HEK293 (cell line): ENCODE measurements at regions not wholly inside any gene's neighbourhood (a gene's known extent, or its start where the extent isn't known, plus 50 kb on each side); places are given as distances from the start of the nearest gene placed in this dataset.

Experiments
- EGR2 ChIP-seq: fragments of 450-650 bp; formaldehyde crosslinking; IDR thresholded peaks from 2 replicates; pipeline ENCODE4 v1.5.1; 2016; ENCODE audit warnings: low read depth, missing biosample characterization, missing genetic modification characterization
- IKZF3 ChIP-seq: fragments of 450-650 bp; IDR thresholded peaks from 2 replicates; pipeline ENCODE4 v1.5.0; 2018; ENCODE audit warnings: missing biosample characterization, mild to moderate bottlenecking, missing genetic modification characterization, moderate library complexity
- KLF17 ChIP-seq: fragments of 450-650 bp; formaldehyde crosslinking; IDR thresholded peaks from 2 replicates; pipeline ENCODE4 v1.5.1; 2016; ENCODE audit warnings: missing biosample characterization, missing genetic modification characterization
- OSR2 ChIP-seq: fragments of 450-650 bp; formaldehyde crosslinking; IDR thresholded peaks from 2 replicates; pipeline ENCODE4 v1.5.1; 2016; ENCODE audit warnings: missing biosample characterization, missing genetic modification characterization
- SP2 ChIP-seq: fragments of 450-650 bp; formaldehyde crosslinking; IDR thresholded peaks from 2 replicates; pipeline ENCODE4 v1.5.1; 2016; ENCODE audit warnings: missing biosample characterization, missing genetic modification characterization
- SP7 ChIP-seq: fragments of 450-650 bp; formaldehyde crosslinking; IDR thresholded peaks from 2 replicates; pipeline ENCODE4 v1.5.1; 2016; ENCODE audit warnings: missing biosample characterization, missing genetic modification characterization
- ZBTB17 ChIP-seq: fragments of 450-650 bp; formaldehyde crosslinking; IDR thresholded peaks from 2 replicates; pipeline ENCODE4 v1.5.1; 2016; ENCODE audit warnings: missing biosample characterization, missing genetic modification characterization
- ZBTB20 ChIP-seq: fragments of 450-650 bp; formaldehyde crosslinking; IDR thresholded peaks from 2 replicates; pipeline ENCODE4 v1.5.1; 2016; ENCODE audit warnings: missing biosample characterization, missing genetic modification characterization
- ZBTB21 ChIP-seq: fragments of 450-650 bp; formaldehyde crosslinking; IDR thresholded peaks from 2 replicates; pipeline ENCODE4 v1.5.1; 2017; ENCODE audit warnings: missing biosample characterization, missing genetic modification characterization
- ZEB2 ChIP-seq: fragments of 450-650 bp; formaldehyde crosslinking; IDR thresholded peaks from 2 replicates; pipeline ENCODE4 v1.5.1; 2016; ENCODE audit warnings: missing biosample characterization, missing genetic modification characterization
- ZFHX2 ChIP-seq: fragments of 450-650 bp; formaldehyde crosslinking; conservative IDR thresholded peaks from 2 replicates; pipeline ENCODE4 v1.5.1; 2016; ENCODE audit warnings: missing biosample characterization, missing genetic modification characterization
- ZNF24 ChIP-seq: fragments of 450-650 bp; formaldehyde crosslinking; IDR thresholded peaks from 2 replicates; pipeline ENCODE4 v1.5.1; 2016; ENCODE audit warnings: missing biosample characterization, missing genetic modification characterization
- ZNF335 ChIP-seq: fragments of 450-650 bp; formaldehyde crosslinking; conservative IDR thresholded peaks from 2 replicates; pipeline ENCODE4 v1.5.1; 2016; ENCODE audit warnings: missing biosample characterization, missing genetic modification characterization
- ZNF394 ChIP-seq: fragments of 450-650 bp; formaldehyde crosslinking; IDR thresholded peaks from 2 replicates; pipeline ENCODE4 v1.5.1; 2016; ENCODE audit warnings: missing biosample characterization, missing genetic modification characterization, mild to moderate bottlenecking, moderate library complexity, borderline replicate concordance
- ZNF501 ChIP-seq: fragments of 450-650 bp; formaldehyde crosslinking; IDR thresholded peaks from 2 replicates; pipeline ENCODE4 v1.5.1; 2016; ENCODE audit warnings: missing biosample characterization, missing genetic modification characterization
- ZNF518A ChIP-seq: fragments of 450-650 bp; formaldehyde crosslinking; conservative IDR thresholded peaks from 2 replicates; pipeline ENCODE4 v1.5.1; 2016; ENCODE audit warnings: low read depth, missing biosample characterization, missing genetic modification characterization
- ZNF629 ChIP-seq: fragments of 450-650 bp; formaldehyde crosslinking; IDR thresholded peaks from 2 replicates; pipeline ENCODE4 v1.5.1; 2017; ENCODE audit warnings: missing biosample characterization, missing genetic modification characterization
- ZNF843 ChIP-seq: fragments of 450-650 bp; formaldehyde crosslinking; IDR thresholded peaks from 2 replicates; pipeline ENCODE4 v1.5.1; 2016; ENCODE audit warnings: missing biosample characterization, missing genetic modification characterization
- ZSCAN16 ChIP-seq: fragments of 450-650 bp; formaldehyde crosslinking; IDR thresholded peaks from 2 replicates; pipeline ENCODE4 v1.5.1; 2016; ENCODE audit warnings: missing biosample characterization, missing genetic modification characterization
- ZSCAN30 ChIP-seq: fragments of 450-650 bp; IDR thresholded peaks from 2 replicates; pipeline ENCODE4 v1.5.1; 2018; ENCODE audit warnings: missing biosample characterization, mild to moderate bottlenecking, missing genetic modification characterization, moderate library complexity
- TF ChIP-seq, protein P1 (sequence below): fragments of 450-650 bp; formaldehyde crosslinking; IDR thresholded peaks from 2 replicates; pipeline ENCODE4 v1.5.1; 2017; ENCODE audit warnings: missing biosample characterization, missing genetic modification characterization
- TF ChIP-seq, protein P2 (sequence below): fragments of 450-650 bp; formaldehyde crosslinking; IDR thresholded peaks from 2 replicates; pipeline ENCODE4 v1.5.1; 2016; ENCODE audit warnings: missing biosample characterization, missing genetic modification characterization, borderline replicate concordance
- TF ChIP-seq, protein P3 (sequence below): IDR thresholded peaks from 2 replicates; pipeline ENCODE4 v1.6.1; 2011; ENCODE audit warnings: mild to moderate bottlenecking, low read depth, low read length, borderline replicate concordance
- TF ChIP-seq, protein P4 (sequence below): fragments of 450-650 bp; formaldehyde crosslinking; IDR thresholded peaks from 2 replicates; pipeline ENCODE4 v1.5.1; 2017; ENCODE audit warnings: missing biosample characterization, missing genetic modification characterization

- peak; percentile 96 for TF ChIP-seq ZNF394 (tag by site-specific recombination)
- TF ChIP-seq ZFHX2 (tag by site-specific recombination), result peak; percentile 82
- TF ChIP-seq ZNF843, result peak; percentile 85
- TF ChIP-seq ZBTB21, result 0 out of 2 replicates have a peak, but pooled peaks have one; percentile 10
- peak; percentile 64 for TF ChIP-seq ZNF24
- TF ChIP-seq ZSCAN30, result 0 out of 2 replicates have a peak, but pooled peaks have one; percentile 54
- peak; percentile 62 for TF ChIP-seq ZNF629
- TF ChIP-seq ZBTB17 (tag by site-specific recombination), result peak; percentile 60
- TF ChIP-seq SP2, result peak; percentile 10; the same call in 1 of the 2 replicates
- peak; percentile 67; the same call in 1 of the 2 replicates for TF ChIP-seq ZNF501 (tag by site-specific recombination)
- TF ChIP-seq, protein P1, sequence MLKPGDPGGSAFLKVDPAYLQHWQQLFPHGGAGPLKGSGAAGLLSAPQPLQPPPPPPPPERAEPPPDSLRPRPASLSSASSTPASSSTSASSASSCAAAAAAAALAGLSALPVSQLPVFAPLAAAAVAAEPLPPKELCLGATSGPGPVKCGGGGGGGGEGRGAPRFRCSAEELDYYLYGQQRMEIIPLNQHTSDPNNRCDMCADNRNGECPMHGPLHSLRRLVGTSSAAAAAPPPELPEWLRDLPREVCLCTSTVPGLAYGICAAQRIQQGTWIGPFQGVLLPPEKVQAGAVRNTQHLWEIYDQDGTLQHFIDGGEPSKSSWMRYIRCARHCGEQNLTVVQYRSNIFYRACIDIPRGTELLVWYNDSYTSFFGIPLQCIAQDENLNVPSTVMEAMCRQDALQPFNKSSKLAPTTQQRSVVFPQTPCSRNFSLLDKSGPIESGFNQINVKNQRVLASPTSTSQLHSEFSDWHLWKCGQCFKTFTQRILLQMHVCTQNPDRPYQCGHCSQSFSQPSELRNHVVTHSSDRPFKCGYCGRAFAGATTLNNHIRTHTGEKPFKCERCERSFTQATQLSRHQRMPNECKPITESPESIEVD (tag by site-specific recombination), result peak; percentile 76
- 0 out of 2 replicates have a peak, but pooled peaks have one; percentile 18 for TF ChIP-seq ZNF518A
- TF ChIP-seq IKZF3 (tag by site-specific recombination), result peak; percentile 67
- no peak for TF ChIP-seq KLF17 (tag by site-specific recombination)
- TF ChIP-seq EGR2 (tag by site-specific recombination), result peak; percentile 51; the same call in 1 of the 2 replicates
- peak; percentile 100 for TF ChIP-seq SP7
- TF ChIP-seq, protein P2, sequence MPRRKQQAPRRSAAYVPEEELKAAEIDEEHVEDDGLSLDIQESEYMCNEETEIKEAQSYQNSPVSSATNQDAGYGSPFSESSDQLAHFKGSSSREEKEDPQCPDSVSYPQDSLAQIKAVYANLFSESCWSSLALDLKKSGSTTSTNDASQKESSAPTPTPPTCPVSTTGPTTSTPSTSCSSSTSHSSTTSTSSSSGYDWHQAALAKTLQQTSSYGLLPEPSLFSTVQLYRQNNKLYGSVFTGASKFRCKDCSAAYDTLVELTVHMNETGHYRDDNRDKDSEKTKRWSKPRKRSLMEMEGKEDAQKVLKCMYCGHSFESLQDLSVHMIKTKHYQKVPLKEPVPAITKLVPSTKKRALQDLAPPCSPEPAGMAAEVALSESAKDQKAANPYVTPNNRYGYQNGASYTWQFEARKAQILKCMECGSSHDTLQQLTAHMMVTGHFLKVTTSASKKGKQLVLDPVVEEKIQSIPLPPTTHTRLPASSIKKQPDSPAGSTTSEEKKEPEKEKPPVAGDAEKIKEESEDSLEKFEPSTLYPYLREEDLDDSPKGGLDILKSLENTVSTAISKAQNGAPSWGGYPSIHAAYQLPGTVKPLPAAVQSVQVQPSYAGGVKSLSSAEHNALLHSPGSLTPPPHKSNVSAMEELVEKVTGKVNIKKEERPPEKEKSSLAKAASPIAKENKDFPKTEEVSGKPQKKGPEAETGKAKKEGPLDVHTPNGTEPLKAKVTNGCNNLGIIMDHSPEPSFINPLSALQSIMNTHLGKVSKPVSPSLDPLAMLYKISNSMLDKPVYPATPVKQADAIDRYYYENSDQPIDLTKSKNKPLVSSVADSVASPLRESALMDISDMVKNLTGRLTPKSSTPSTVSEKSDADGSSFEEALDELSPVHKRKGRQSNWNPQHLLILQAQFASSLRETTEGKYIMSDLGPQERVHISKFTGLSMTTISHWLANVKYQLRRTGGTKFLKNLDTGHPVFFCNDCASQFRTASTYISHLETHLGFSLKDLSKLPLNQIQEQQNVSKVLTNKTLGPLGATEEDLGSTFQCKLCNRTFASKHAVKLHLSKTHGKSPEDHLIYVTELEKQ (tag by site-specific recombination), result peak; percentile 79; the same call in 1 of the 2 replicates
- TF ChIP-seq, protein P3, sequence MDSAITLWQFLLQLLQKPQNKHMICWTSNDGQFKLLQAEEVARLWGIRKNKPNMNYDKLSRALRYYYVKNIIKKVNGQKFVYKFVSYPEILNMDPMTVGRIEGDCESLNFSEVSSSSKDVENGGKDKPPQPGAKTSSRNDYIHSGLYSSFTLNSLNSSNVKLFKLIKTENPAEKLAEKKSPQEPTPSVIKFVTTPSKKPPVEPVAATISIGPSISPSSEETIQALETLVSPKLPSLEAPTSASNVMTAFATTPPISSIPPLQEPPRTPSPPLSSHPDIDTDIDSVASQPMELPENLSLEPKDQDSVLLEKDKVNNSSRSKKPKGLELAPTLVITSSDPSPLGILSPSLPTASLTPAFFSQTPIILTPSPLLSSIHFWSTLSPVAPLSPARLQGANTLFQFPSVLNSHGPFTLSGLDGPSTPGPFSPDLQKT, result no peak
- peak; percentile 62 for TF ChIP-seq ZNF335 (tag by site-specific recombination)
- no peak for TF ChIP-seq ZBTB20 (tag by site-specific recombination)
- TF ChIP-seq ZSCAN16 (tag by site-specific recombination), result 0 out of 2 replicates have a peak, but pooled peaks have one; percentile 33
- peak; percentile 66; the same call in 1 of the 2 replicates for TF ChIP-seq ZEB2
- TF ChIP-seq, protein P4, sequence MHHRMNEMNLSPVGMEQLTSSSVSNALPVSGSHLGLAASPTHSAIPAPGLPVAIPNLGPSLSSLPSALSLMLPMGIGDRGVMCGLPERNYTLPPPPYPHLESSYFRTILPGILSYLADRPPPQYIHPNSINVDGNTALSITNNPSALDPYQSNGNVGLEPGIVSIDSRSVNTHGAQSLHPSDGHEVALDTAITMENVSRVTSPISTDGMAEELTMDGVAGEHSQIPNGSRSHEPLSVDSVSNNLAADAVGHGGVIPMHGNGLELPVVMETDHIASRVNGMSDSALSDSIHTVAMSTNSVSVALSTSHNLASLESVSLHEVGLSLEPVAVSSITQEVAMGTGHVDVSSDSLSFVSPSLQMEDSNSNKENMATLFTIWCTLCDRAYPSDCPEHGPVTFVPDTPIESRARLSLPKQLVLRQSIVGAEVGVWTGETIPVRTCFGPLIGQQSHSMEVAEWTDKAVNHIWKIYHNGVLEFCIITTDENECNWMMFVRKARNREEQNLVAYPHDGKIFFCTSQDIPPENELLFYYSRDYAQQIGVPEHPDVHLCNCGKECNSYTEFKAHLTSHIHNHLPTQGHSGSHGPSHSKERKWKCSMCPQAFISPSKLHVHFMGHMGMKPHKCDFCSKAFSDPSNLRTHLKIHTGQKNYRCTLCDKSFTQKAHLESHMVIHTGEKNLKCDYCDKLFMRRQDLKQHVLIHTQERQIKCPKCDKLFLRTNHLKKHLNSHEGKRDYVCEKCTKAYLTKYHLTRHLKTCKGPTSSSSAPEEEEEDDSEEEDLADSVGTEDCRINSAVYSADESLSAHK (tag by site-specific recombination), result peak; percentile 51
- TF ChIP-seq OSR2 (tag by site-specific recombination), result peak; percentile 52; the same call in 1 of the 2 replicates
Observed at GRCh38 chr5:174482607-174483024, 241.8 kb upstream of the MSX2 start (continued).
